Cardiac muscle cell (in vitro differentiated cells and primary cell): ENCODE measurements at regions not wholly inside any gene's neighbourhood (a gene's known extent, or its start where the extent isn't known, plus 50 kb on each side); places are given as distances from the start of the nearest gene placed in this dataset.

Source experiments
- DNase-seq, 2 donors: peaks; one replicate each; pipeline versions ENCODE4 v3.0.0 to v3.0.0-alpha.2; 2010 to 2017; ENCODE audit warnings: low read depth in 1 of 2, low spot score in 1 of 2
- H3K27ac ChIP-seq: fragments of 200-600 bp; sonication (generic); 2 replicates; pipeline ENCODE4 v1.5.1; 2016
- H3K27me3 ChIP-seq: fragments of 200-600 bp; sonication (generic); 2 replicates; pipeline ENCODE4 v1.6.0; 2016; ENCODE audit warnings: control low read depth
- H3K36me3 ChIP-seq: fragments of 200-600 bp; sonication (generic); 2 replicates; pipeline ENCODE4 v1.5.1; 2016; ENCODE audit warnings: control low read depth
- H3K4me1 ChIP-seq: fragments of 200-600 bp; sonication (generic); 2 replicates; pipeline ENCODE4 v1.8.1; 2017; ENCODE audit warnings: low read depth, mild to moderate bottlenecking, mixed run types
- H3K4me3 ChIP-seq: fragments of 200-600 bp; sonication (generic); 2 replicates; pipeline ENCODE4 v1.5.1; 2016; ENCODE audit warnings: mild to moderate bottlenecking
- H3K9me3 ChIP-seq: fragments of 200-600 bp; sonication (generic); 2 replicates; pipeline ENCODE4 v1.5.1; 2017; ENCODE audit warnings: low read depth, mild to moderate bottlenecking, control low read depth
- TF ChIP-seq, protein P1 (sequence below): IDR thresholded peaks from 2 replicates; pipeline ENCODE4 v1.5.1; 2012; ENCODE audit warnings: low read depth, mild to moderate bottlenecking, low read length

GRCh38 chr11:100584201-100584985 is 102.7 kb upstream of the ARHGAP42 start:
- Histone ChIP-seq H3K9me3 (no peaks in the 10 kb centered on the region), H3K36me3 (no peaks in the 10 kb centered on the region), H3K4me1 (no peaks in the 10 kb centered on the region), H3K27ac (no peak overlapping the region), H3K27me3 (no peaks in the 10 kb centered on the region), H3K4me3 (no peak overlapping the region)
- DNase-seq = no peak
- TF ChIP-seq, protein P1, sequence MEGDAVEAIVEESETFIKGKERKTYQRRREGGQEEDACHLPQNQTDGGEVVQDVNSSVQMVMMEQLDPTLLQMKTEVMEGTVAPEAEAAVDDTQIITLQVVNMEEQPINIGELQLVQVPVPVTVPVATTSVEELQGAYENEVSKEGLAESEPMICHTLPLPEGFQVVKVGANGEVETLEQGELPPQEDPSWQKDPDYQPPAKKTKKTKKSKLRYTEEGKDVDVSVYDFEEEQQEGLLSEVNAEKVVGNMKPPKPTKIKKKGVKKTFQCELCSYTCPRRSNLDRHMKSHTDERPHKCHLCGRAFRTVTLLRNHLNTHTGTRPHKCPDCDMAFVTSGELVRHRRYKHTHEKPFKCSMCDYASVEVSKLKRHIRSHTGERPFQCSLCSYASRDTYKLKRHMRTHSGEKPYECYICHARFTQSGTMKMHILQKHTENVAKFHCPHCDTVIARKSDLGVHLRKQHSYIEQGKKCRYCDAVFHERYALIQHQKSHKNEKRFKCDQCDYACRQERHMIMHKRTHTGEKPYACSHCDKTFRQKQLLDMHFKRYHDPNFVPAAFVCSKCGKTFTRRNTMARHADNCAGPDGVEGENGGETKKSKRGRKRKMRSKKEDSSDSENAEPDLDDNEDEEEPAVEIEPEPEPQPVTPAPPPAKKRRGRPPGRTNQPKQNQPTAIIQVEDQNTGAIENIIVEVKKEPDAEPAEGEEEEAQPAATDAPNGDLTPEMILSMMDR = no peak

GRCh38 chr11:100585728-100586127 is 101.4 kb upstream of the ARHGAP42 start:
- H3K36me3 ChIP-seq = no peaks in the 10 kb centered on the region
- no peak overlapping the region for H3K27ac ChIP-seq
- no peaks in the 10 kb centered on the region for H3K4me1 ChIP-seq
- no peaks in the 10 kb centered on the region for H3K9me3 ChIP-seq
- H3K4me3 ChIP-seq = no peak overlapping the region
- DNase-seq = no peak
- H3K27me3 ChIP-seq = no peaks in the 10 kb centered on the region
- TF ChIP-seq, protein P1 = no peak

DNA sequence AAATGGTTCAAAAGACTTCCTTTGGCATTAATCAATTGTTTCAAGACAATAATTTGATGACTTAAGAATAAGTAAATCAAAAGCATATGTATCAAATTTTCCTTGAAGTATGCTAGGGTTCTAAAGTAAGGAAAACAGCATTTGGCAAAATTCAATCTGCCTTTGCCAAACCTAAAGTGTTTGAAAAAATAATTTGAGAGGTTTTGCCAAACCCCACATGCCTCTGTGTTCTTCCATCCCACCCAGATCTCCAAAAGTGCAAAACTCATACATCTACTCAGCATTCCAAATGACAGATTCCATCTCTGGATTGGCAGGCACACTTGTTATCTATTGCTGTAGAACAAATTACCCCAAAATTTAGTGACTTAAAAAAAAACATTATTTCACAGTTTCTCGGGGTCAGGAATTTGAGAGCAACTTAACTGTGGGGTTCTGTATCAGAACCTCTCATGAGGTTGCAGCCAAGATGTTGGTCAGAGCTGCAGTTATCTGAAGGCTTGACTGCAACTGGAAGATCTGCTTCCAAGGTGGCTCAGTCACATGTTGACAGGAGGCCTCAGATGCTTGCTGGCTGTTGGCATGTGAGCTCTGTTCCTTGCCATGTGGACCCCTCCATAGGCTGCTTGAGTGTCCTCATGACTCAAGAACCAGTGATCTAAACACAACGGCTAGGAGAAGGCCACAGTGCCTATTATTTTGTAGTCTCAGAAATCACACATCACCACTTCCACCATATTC is 100.6 kb upstream of the ARHGAP42 start:
- TF ChIP-seq, protein P1 = no peak
- no peak overlapping the region for H3K27ac ChIP-seq
- no peaks in the 10 kb centered on the region for H3K9me3 ChIP-seq
- H3K36me3 ChIP-seq = no peaks in the 10 kb centered on the region
- no peak for DNase-seq
- no peaks in the 10 kb centered on the region for H3K4me1 ChIP-seq
- no peaks in the 10 kb centered on the region for H3K27me3 ChIP-seq
- no peak overlapping the region for H3K4me3 ChIP-seq

DNA sequence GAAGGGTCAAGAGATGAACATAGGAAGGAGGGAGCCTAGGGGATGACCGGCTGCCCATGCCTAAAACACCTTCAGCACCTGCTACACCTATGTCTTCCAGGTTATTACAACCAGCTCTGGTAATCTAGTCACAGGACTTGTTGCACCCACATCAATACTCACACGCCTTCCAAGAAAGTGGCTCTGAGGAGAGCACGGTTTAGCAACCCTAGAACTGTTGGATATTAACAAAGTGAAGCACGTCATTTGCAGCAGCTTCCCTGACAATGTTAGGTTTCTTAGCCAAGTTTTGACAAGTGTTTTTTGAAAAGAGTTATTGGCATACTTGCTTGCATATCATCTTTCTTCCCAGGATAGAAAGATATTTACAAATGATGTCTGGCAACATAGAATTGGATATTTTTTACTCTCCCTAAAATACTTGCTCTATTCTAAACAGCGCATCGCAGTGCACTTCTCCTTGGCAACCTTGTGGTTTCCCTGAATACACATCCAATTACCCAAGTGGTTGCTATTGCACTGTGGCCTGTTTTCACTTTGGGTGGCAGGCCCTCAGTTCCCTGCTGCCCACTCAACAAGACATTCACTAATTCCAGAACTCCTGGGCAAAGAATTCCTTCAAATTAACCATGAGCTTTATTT is 94.3 kb upstream of the ARHGAP42 start:
- no peaks in the 10 kb centered on the region for H3K36me3 ChIP-seq
- no peak overlapping the region for H3K27ac ChIP-seq
- DNase-seq = no peak
- H3K4me3 ChIP-seq = no peak overlapping the region
- TF ChIP-seq, protein P1 = no peak
- H3K9me3 ChIP-seq = no peaks in the 10 kb centered on the region
- H3K4me1 ChIP-seq = no peaks in the 10 kb centered on the region
- H3K27me3 ChIP-seq = no peaks in the 10 kb centered on the region

GRCh38 chr11:100593291-100593690 is 93.8 kb upstream of the ARHGAP42 start:
- DNase-seq = no peak
- Histone ChIP-seq H3K36me3 (no peaks in the 10 kb centered on the region), H3K27ac (no peak overlapping the region), H3K4me3 (no peak overlapping the region), H3K4me1 (no peaks in the 10 kb centered on the region), H3K9me3 (no peaks in the 10 kb centered on the region), H3K27me3 (no peaks in the 10 kb centered on the region)
- TF ChIP-seq, protein P1 = no peak
